ENCODE measurements at regions not wholly inside any gene's neighbourhood (a gene's known extent, or its start where the extent isn't known, plus 50 kb on each side); places are given as distances from the start of the nearest gene placed in this dataset.
A peak's percentile ranks its signal among the peaks of the same experiment; 100 is the strongest.
"Not testable (repeated sequence)": the region's sequence is repeated elsewhere in the genome, so short reads cannot be mapped to it uniquely, and the experiment has no call there.

DNA sequence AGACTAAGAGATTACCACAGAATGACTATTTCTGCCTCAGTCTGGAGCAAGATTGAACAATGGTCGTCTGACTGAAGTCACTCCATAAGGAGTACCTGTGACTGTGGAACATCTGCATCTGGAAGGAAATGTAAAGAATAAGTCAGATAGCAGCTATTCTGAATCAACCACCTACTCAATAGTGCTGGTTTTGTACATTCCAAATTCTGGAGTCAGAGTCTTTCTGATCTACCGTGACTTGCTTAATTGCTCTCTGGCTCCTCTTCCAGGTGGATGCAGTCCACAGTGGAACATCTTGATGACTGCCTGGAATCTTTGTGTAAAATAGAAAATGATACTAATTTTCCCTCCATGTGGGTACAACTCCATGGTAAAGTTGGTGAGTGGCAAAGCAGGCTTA, 156.3 kb upstream of the SEMA3C start:
- H3K4me3 ChIP-seq (ENCODE audit: low read length), result no peak overlapping the region
- TF ChIP-seq, protein P1, sequence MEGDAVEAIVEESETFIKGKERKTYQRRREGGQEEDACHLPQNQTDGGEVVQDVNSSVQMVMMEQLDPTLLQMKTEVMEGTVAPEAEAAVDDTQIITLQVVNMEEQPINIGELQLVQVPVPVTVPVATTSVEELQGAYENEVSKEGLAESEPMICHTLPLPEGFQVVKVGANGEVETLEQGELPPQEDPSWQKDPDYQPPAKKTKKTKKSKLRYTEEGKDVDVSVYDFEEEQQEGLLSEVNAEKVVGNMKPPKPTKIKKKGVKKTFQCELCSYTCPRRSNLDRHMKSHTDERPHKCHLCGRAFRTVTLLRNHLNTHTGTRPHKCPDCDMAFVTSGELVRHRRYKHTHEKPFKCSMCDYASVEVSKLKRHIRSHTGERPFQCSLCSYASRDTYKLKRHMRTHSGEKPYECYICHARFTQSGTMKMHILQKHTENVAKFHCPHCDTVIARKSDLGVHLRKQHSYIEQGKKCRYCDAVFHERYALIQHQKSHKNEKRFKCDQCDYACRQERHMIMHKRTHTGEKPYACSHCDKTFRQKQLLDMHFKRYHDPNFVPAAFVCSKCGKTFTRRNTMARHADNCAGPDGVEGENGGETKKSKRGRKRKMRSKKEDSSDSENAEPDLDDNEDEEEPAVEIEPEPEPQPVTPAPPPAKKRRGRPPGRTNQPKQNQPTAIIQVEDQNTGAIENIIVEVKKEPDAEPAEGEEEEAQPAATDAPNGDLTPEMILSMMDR (conservative IDR thresholded peaks at IDR 0.05; ENCODE audit: low read length), result no peak
- DNase-seq (ENCODE audit: low read depth), result peak; percentile 24

DNA sequence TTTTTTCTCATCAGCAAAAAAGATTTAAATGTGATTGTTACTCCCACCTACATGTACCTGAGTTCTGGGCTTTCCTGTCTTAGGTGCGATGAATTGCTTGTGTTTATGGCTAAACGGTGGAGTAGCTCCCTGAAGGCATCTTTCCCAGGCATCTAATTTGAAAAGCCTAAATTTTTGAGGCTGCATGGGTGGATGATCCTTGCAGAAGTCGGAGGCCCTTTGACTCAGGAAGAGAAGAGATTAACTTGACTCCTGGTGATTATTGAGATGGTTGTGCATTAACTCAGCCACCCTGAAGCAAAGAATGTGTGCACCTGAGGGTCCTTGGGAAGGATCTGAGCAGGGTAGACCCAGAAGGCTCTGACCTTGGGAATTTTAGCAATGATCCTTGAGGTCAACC, 155.6 kb upstream of the SEMA3C start:
- TF ChIP-seq, protein P1 (conservative IDR thresholded peaks at IDR 0.05; ENCODE audit: low read length), result no peak

DNA sequence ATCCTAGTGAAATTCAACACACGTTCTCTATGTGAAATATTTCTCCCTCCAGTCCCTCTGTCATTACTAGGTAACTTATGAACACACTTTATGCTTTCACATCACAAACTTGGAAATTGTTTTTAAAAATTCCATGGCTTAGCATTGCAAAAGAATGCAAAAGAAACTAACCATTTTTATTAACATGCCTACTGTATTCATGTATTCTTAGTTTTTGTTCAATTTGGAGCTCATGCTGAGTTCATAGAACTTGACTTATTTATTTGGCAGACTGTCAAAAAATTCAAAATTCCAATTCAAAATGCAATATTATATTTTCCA, 155.0 kb upstream of the SEMA3C start:
- TF ChIP-seq, protein P1 (conservative IDR thresholded peaks at IDR 0.05; ENCODE audit: low read length), result no peak
- DNase-seq (ENCODE audit: low read depth), result no peak
- H3K4me3 ChIP-seq (ENCODE audit: low read length), result no peak overlapping the region

More for the DNA sequence above, 155.6 kb upstream of the SEMA3C start:
- H3K4me3 ChIP-seq (ENCODE audit: low read length), result no peak overlapping the region
- DNase-seq (ENCODE audit: low read depth), result no peak

DNA sequence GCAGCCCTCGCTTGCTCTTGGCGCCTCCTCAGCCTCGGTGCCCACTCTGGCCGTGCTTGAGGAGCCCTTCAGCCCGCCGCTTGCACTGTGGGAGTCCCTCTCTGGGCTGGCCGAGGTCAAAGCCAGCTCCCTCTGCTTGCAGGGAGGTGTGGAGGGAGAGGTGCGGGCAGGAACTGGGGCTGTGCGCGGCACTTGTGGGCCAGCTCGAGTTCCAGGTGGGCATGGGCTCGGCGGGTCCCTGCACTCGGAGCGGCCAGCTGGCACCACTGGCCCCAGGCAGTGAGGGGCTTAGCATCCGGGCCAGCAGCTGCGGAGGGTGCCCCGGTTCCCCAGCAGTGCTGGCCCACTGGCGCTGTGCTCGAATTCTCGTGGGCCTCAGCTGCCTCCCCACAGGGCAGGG, 152.1 kb upstream of the SEMA3C start:
- DNase-seq (ENCODE audit: low read depth), result no peak
- H3K4me3 ChIP-seq (ENCODE audit: low read length), result no peak overlapping the region

DNA sequence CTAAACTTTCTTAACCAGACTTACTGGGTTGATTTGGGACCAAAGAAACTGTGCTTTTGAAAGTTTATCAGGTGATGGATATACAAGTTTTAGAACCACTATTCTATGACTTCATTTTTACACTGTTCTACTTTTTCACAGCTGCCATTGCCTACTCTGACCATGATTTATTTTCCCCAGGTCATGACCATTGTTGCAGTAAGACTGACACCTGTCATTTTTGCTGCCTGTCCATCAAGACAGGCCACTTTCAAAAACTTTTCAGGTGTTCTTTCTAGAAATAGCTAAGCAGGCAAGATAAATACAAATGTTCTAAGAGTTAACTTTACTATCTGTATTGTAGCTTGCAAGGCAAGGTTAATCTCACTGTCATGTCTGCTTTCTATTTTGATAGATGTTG, 147.9 kb upstream of the SEMA3C start:
- H3K4me3 ChIP-seq (ENCODE audit: low read length), result no peak overlapping the region
- no peak for DNase-seq (ENCODE audit: low read depth)
- TF ChIP-seq, protein P1 (conservative IDR thresholded peaks at IDR 0.05; ENCODE audit: low read length), result no peak

More for the DNA sequence above, 152.1 kb upstream of the SEMA3C start:
- TF ChIP-seq, protein P1 (conservative IDR thresholded peaks at IDR 0.05; ENCODE audit: low read length), result no peak

DNA sequence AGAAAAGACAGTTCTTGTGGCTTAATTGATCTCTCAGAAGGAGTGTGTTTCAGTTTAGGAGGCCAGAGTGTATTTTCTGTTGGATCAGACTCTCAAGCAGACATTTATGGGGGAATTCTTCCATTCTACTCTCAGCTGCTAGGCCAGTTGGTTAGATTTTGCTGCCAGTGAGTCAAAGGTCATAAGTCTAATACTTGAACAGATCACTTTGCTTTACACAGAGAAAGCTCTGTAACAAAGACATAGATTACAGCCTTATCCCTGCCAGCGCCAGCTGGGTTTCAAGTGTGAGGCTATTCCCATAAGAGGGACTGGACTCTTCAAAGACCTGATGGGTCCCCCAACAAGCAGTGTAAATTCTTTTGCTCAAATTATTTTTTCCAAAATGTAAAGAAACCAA, 145.6 kb upstream of the SEMA3C start:
- TF ChIP-seq, protein P1 (conservative IDR thresholded peaks at IDR 0.05; ENCODE audit: low read length), result no peak
- no peak overlapping the region for H3K4me3 ChIP-seq (ENCODE audit: low read length)
- no peak for DNase-seq (ENCODE audit: low read depth)

DNA sequence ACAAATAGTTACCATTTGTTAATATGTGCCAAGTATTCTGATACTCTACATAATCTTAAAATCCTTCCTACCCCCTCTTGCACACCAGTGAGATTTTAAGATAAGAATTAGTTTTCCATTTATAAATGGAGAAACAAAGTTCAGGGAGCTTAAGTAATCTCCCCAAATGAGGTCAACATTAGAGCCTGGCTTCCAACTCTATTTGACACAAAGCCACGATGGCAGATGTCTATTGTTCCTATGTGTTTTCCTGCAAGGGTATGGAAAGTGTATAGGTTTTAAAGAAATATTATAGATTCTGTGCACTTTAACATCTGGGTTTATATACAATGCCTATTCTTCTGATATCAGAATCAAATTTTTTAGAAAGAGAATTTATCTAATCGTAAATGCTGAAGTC, 143.9 kb upstream of the SEMA3C start:
- no peak for DNase-seq (ENCODE audit: low read depth)
- H3K4me3 ChIP-seq (ENCODE audit: low read length), result no peak overlapping the region
- TF ChIP-seq, protein P1 (conservative IDR thresholded peaks at IDR 0.05; ENCODE audit: low read length), result no peak

DNA sequence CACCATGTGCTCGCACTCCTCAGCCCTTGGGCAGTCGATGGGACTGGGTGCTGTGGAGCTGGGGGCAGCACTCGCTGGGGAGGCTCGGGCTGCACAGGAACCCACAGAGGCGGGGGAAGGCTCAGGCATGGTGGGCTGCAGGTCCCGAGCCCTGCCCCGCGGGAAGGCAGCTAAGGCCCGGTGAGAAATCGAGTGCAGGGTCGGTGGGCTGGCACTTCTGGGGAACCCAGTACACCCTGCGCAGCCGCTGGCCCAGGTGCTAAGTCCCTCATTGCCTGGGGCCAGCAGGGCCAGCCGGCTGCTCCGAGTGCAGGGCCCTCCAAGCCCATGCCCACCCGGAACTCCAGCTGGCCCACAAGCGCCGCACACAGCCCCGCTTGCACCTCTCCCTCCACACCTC, 138.6 kb upstream of the SEMA3C start:
- DNase-seq (ENCODE audit: low read depth); H3K4me3 ChIP-seq (ENCODE audit: low read length): not testable (repeated sequence)

Data from AG10803 (cell line).